ENCODE measurements at regions not wholly inside any gene's neighbourhood (a gene's known extent, or its start where the extent isn't known, plus 50 kb on each side); places are given as distances from the start of the nearest gene placed in this dataset.

DNA sequence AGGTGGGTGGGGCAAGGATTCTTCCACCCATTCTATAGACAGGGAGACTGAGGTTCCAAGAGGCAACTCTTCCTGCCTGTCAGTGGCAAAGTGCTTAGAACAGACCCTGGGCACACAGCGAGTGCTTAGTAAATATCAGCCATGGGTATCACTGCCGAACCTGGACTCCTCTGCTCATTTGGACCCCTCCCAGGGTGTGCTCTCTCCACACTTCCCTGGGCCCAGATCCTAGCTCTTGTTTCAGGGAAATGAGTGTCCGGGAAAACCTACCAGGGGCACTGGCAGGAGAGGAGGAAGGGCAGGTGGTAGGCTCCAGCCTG is 136.3 kb downstream of the CYP26B1 start:
- TF ChIP-seq, protein P1, sequence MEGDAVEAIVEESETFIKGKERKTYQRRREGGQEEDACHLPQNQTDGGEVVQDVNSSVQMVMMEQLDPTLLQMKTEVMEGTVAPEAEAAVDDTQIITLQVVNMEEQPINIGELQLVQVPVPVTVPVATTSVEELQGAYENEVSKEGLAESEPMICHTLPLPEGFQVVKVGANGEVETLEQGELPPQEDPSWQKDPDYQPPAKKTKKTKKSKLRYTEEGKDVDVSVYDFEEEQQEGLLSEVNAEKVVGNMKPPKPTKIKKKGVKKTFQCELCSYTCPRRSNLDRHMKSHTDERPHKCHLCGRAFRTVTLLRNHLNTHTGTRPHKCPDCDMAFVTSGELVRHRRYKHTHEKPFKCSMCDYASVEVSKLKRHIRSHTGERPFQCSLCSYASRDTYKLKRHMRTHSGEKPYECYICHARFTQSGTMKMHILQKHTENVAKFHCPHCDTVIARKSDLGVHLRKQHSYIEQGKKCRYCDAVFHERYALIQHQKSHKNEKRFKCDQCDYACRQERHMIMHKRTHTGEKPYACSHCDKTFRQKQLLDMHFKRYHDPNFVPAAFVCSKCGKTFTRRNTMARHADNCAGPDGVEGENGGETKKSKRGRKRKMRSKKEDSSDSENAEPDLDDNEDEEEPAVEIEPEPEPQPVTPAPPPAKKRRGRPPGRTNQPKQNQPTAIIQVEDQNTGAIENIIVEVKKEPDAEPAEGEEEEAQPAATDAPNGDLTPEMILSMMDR (IDR thresholded peaks at IDR 0.05; ENCODE audit: low read length), result no peak
- TF ChIP-seq EZH2 (optimal IDR thresholded peaks at IDR 0.05; ENCODE audit: low read depth, low read length), result no peak

All from MM.1S (cell line).